ENCODE measurements at regions not wholly inside any gene's neighbourhood (a gene's known extent, or its start where the extent isn't known, plus 50 kb on each side); places are given as distances from the start of the nearest gene placed in this dataset.

DNA sequence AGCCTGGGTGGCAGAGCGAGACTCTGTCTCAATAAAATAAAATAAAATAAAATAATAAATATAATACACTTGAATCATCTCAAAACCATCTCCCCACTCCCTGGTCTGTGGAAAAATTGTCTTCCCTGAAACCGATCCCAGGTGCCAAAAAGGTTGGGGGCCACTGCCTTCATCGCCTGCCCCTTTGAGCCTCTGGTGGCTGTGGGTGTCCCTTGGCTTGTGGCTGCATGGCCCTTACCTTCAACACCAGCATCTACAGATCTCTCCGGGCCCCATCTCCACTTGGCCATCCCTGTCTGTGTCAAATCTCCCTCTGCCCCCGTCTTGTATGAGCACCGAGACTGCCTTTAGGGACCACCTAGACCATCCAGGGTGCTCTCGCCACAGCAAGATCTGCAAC is 177.3 kb downstream of the SEC14L1 start:
- TF ChIP-seq, protein P1, sequence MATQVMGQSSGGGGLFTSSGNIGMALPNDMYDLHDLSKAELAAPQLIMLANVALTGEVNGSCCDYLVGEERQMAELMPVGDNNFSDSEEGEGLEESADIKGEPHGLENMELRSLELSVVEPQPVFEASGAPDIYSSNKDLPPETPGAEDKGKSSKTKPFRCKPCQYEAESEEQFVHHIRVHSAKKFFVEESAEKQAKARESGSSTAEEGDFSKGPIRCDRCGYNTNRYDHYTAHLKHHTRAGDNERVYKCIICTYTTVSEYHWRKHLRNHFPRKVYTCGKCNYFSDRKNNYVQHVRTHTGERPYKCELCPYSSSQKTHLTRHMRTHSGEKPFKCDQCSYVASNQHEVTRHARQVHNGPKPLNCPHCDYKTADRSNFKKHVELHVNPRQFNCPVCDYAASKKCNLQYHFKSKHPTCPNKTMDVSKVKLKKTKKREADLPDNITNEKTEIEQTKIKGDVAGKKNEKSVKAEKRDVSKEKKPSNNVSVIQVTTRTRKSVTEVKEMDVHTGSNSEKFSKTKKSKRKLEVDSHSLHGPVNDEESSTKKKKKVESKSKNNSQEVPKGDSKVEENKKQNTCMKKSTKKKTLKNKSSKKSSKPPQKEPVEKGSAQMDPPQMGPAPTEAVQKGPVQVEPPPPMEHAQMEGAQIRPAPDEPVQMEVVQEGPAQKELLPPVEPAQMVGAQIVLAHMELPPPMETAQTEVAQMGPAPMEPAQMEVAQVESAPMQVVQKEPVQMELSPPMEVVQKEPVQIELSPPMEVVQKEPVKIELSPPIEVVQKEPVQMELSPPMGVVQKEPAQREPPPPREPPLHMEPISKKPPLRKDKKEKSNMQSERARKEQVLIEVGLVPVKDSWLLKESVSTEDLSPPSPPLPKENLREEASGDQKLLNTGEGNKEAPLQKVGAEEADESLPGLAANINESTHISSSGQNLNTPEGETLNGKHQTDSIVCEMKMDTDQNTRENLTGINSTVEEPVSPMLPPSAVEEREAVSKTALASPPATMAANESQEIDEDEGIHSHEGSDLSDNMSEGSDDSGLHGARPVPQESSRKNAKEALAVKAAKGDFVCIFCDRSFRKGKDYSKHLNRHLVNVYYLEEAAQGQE (IDR thresholded peaks at IDR 0.05; ENCODE audit: insufficient read depth in 1 of 2, low read depth in 2 of 2, low read length in 2 of 2) = no peak
- TF ChIP-seq SIN3A (IDR thresholded peaks at IDR 0.05; ENCODE audit: borderline replicate concordance, insufficient read depth, low read length) = no peak
- no peak for TF ChIP-seq POLR2AphosphoS5 (IDR thresholded peaks at IDR 0.05; ENCODE audit: low read depth, low read length)

All from PFSK-1 (cell line).